DOHH2 (cell line): ENCODE measurements at regions not wholly inside any gene's neighbourhood (a gene's known extent, or its start where the extent isn't known, plus 50 kb on each side); places are given as distances from the start of the nearest gene placed in this dataset.
"Not testable (repeated sequence)": the region's sequence is repeated elsewhere in the genome, so short reads cannot be mapped to it uniquely, and the experiment has no call there.

Experiments used
- EZH2phosphoT487 ChIP-seq: fragments of 200-600 bp; sonication (generic); IDR thresholded peaks from 2 replicates; pipeline ENCODE4 v1.6.1; 2017; ENCODE audit warnings: borderline replicate concordance, mild to moderate bottlenecking, antibody characterized with exemption, low read length, moderate library complexity, mixed read lengths
- TF ChIP-seq, protein P1 (sequence below): fragments of 200-600 bp; sonication (generic); IDR thresholded peaks from one replicate; pipeline ENCODE4 v1.5.1; 2014; ENCODE audit warnings: antibody characterized with exemption, mild to moderate bottlenecking, low read depth, low read length; ENCODE audit not compliant: poor library complexity, severe bottlenecking

DNA sequence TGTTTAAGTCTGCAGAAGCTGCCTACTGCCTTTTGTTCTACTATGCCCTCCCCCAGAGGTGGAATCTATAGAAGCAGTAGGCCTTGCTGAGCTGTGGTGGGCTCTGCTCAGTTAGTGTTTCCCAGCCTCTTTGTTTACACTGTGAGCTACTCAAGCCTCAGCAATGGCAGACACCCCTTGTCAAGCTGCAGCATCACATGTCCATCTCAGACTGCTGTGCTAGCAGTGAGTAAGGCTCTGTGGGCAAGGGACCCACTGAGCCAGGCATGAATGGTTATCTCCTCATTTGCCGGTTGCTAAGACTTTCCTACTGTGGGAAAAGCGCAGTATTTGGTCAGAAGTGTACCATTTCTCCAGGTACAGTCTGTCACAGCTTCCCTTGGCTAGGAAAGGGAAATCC, 167.4 kb upstream of the IGFBP3 start:
- TF ChIP-seq, protein P1, sequence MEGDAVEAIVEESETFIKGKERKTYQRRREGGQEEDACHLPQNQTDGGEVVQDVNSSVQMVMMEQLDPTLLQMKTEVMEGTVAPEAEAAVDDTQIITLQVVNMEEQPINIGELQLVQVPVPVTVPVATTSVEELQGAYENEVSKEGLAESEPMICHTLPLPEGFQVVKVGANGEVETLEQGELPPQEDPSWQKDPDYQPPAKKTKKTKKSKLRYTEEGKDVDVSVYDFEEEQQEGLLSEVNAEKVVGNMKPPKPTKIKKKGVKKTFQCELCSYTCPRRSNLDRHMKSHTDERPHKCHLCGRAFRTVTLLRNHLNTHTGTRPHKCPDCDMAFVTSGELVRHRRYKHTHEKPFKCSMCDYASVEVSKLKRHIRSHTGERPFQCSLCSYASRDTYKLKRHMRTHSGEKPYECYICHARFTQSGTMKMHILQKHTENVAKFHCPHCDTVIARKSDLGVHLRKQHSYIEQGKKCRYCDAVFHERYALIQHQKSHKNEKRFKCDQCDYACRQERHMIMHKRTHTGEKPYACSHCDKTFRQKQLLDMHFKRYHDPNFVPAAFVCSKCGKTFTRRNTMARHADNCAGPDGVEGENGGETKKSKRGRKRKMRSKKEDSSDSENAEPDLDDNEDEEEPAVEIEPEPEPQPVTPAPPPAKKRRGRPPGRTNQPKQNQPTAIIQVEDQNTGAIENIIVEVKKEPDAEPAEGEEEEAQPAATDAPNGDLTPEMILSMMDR, result not testable (repeated sequence)
- not testable (repeated sequence) for TF ChIP-seq EZH2phosphoT487
